ENCODE measurements at regions not wholly inside any gene's neighbourhood (a gene's known extent, or its start where the extent isn't known, plus 50 kb on each side); places are given as distances from the start of the nearest gene placed in this dataset.

DNA sequence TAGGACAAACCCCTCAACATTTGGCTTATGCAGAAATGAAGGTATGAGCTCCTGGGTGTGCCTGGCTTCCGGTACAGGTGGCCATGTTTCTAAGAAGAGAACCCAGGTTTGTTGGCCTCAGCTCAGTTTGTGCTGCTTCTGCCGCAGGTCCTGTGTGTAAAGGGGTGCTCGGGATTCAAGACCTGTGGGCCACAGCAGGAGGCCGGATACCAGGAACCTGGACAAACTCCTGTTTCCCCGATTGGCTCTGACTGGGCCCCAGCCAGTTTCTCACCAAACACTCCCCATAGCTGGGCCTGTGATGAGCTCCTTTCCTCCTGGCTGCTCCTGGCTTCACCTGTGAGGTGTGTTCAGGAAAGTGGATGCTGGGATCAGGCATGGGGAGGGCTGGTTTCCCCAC lies 271.2 kb upstream of the IRX2 start:
- H3K27ac ChIP-seq (ENCODE audit: extremely low read depth, low read depth, low read length) = no peak overlapping the region
- no peaks in the 10 kb centered on the region for H3K9me1 ChIP-seq (ENCODE audit: control insufficient read depth, insufficient read depth, low read length)
- ChIA-PET CTCF (ENCODE audit: low intra/inter-chr PET ratio) (no interaction called here), POLR2A (no interaction called here)
- no peaks in the 10 kb centered on the region for H3K9me3 ChIP-seq (replicated peaks; ENCODE audit: control insufficient read depth, insufficient read depth, low read depth, low read length)
- H3K4me3 ChIP-seq = no peak overlapping the region
- ATAC-seq (no peak), DNase-seq (ENCODE audit: extremely low read depth in 1 of 4, low spot score in 3 of 4) (no peak), FAIRE-seq (no peak)
- no peaks in the 10 kb centered on the region for H3K36me3 ChIP-seq (ENCODE audit: control insufficient read depth, insufficient read depth, low read length)
- WGBS (ENCODE audit: insufficient coverage, low coverage, missing lambda C conversion rate) = 0% methylated on average over 5 of the region's 5 CpGs
- H3K4me1 ChIP-seq (replicated peaks in 1 of 2; ENCODE audit: control insufficient read depth in 2 of 2, insufficient read depth in 2 of 2, low read length in 2 of 2) = no peaks in the 10 kb centered on the region; a peak in 1 of 5 replicates
- H3K27me3 ChIP-seq (ENCODE audit: control insufficient read depth in 2 of 2, insufficient read depth in 2 of 2, low read length in 2 of 2) = peaks cover 0 to 7% of the 10 kb centered on the region in 2 experiments; a peak in 2 of 5 replicates
- no peaks in the 10 kb centered on the region for H4K20me1 ChIP-seq (replicated peaks; ENCODE audit: control insufficient read depth, insufficient read depth, low read length)
- H3K79me2 ChIP-seq (ENCODE audit: control insufficient read depth, insufficient read depth, low read length) = no peaks in the 10 kb centered on the region
- H3K9ac ChIP-seq (ENCODE audit: insufficient read depth in 1 of 2, low read depth in 2 of 2, low read length in 2 of 2) = no peak overlapping the region
- no peak overlapping the region for H2AFZ ChIP-seq (ENCODE audit: low read depth, low read length)
- no TSS peak for BruUV-seq (replicated peaks)
- in situ Hi-C loops (cut with MboI) = no loop called here
- no peak overlapping the region for H3K4me2 ChIP-seq (ENCODE audit: insufficient read depth, low read length)
- TF ChIP-seq ZNF696 (CRISPR knock-in tag; conservative IDR thresholded peaks at IDR 0.05) = no peak
- intact Hi-C loops (cut with micrococcal nuclease) = no loop called here

DNA sequence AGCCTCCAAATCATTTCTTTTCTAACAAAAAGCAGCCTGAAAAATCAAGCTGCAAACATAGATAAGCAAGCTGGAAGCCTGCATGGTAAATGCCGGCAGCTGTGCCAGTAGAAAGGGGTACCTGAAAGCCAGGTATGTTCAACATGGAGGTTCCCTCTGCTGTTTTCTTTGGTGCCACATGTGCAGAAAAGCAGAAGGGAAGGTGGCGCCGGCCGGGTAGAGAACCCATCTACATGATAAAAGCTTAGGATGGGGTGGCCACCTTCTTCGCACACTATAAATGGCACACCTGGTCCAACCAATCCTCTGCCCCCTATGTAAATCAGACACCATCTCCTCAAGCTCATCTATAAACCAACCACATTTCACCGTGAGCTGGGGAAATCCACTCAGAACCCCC lies 268.9 kb upstream of the IRX2 start:
- no peaks in the 10 kb centered on the region for H4K20me1 ChIP-seq (replicated peaks; ENCODE audit: control insufficient read depth, insufficient read depth, low read length)
- ChIA-PET POLR2A (interaction anchor here (1.1 kb wide), 1 partner anchor 12 kb away, joined by 4 read pairs; no protein-coding TSS in a partner anchor), CTCF (ENCODE audit: low intra/inter-chr PET ratio) (no interaction called here)
- H2AFZ ChIP-seq (ENCODE audit: low read depth, low read length) = no peak overlapping the region
- no peak overlapping the region for H3K9ac ChIP-seq (ENCODE audit: insufficient read depth in 1 of 2, low read depth in 2 of 2, low read length in 2 of 2)
- no peaks in the 10 kb centered on the region; a peak in 1 of 5 replicates for H3K4me1 ChIP-seq (replicated peaks in 1 of 2; ENCODE audit: control insufficient read depth in 2 of 2, insufficient read depth in 2 of 2, low read length in 2 of 2)
- no peaks in the 10 kb centered on the region for H3K9me1 ChIP-seq (ENCODE audit: control insufficient read depth, insufficient read depth, low read length)
- ATAC-seq = no peak
- no peak for TF ChIP-seq ZNF830 (CRISPR knock-in tag; IDR thresholded peaks at IDR 0.05)
- TF ChIP-seq, protein P1, sequence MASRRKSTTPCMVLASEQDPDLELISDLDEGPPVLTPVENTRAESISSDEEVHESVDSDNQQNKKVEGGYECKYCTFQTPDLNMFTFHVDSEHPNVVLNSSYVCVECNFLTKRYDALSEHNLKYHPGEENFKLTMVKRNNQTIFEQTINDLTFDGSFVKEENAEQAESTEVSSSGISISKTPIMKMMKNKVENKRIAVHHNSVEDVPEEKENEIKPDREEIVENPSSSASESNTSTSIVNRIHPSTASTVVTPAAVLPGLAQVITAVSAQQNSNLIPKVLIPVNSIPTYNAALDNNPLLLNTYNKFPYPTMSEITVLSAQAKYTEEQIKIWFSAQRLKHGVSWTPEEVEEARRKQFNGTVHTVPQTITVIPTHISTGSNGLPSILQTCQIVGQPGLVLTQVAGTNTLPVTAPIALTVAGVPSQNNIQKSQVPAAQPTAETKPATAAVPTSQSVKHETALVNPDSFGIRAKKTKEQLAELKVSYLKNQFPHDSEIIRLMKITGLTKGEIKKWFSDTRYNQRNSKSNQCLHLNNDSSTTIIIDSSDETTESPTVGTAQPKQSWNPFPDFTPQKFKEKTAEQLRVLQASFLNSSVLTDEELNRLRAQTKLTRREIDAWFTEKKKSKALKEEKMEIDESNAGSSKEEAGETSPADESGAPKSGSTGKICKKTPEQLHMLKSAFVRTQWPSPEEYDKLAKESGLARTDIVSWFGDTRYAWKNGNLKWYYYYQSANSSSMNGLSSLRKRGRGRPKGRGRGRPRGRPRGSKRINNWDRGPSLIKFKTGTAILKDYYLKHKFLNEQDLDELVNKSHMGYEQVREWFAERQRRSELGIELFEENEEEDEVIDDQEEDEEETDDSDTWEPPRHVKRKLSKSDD (conservative IDR thresholded peaks at IDR 0.05; ENCODE audit: low read length) = no peak
- TF ChIP-seq TEAD4 (IDR thresholded peaks at IDR 0.05; ENCODE audit: low read length) = no peak
- no peak for TF ChIP-seq TEAD4 (CRISPR knock-in tag; IDR thresholded peaks at IDR 0.05; ENCODE audit: borderline replicate concordance)
- no peak for TF ChIP-seq GATAD2A (IDR thresholded peaks at IDR 0.05)
- intact Hi-C loops (cut with micrococcal nuclease) (no loop called here), in situ Hi-C loops (cut with MboI) (no loop called here)
- WGBS (ENCODE audit: insufficient coverage, low coverage, missing lambda C conversion rate) = 1% methylated on average over 6 of the region's 6 CpGs
- no peak overlapping the region for H3K4me3 ChIP-seq
- no TSS peak for BruUV-seq (replicated peaks)
- H3K27me3 ChIP-seq (ENCODE audit: control insufficient read depth in 2 of 2, insufficient read depth in 2 of 2, low read length in 2 of 2) = peaks cover 0 to 7% of the 10 kb centered on the region in 2 experiments; a peak in 2 of 5 replicates
- no peak overlapping the region for H3K27ac ChIP-seq (ENCODE audit: extremely low read depth, low read depth, low read length)
- no peak for DNase-seq (ENCODE audit: extremely low read depth in 1 of 4, low spot score in 3 of 4)
- no peak for FAIRE-seq
- H3K79me2 ChIP-seq (ENCODE audit: control insufficient read depth, insufficient read depth, low read length) = no peaks in the 10 kb centered on the region
- no peaks in the 10 kb centered on the region for H3K9me3 ChIP-seq (replicated peaks; ENCODE audit: control insufficient read depth, insufficient read depth, low read depth, low read length)
- no peaks in the 10 kb centered on the region for H3K36me3 ChIP-seq (ENCODE audit: control insufficient read depth, insufficient read depth, low read length)
- no peak overlapping the region for H3K4me2 ChIP-seq (ENCODE audit: insufficient read depth, low read length)
